HG02870 (cell line): ENCODE measurements at regions not wholly inside any gene's neighbourhood (a gene's known extent, or its start where the extent isn't known, plus 50 kb on each side); places are given as distances from the start of the nearest gene placed in this dataset.

Experiments
- ATAC-seq: cut with Tn5 transposase; IDR thresholded peaks from one replicate; pipeline ENCODE4 v1.9.1; 2021; ENCODE audit warnings: mild to moderate bottlenecking, moderate library complexity; ENCODE audit not compliant: unreplicated experiment

- no peak for ATAC-seq
Observed at GRCh38 chr5:8457187-8458037, 588.5 kb downstream of the MTRR start.

- no peak for ATAC-seq
Observed at GRCh38 chr5:8458038-8458383, 589.1 kb downstream of the MTRR start.

GRCh38 chr5:8461543-8461942, 592.6 kb downstream of the MTRR start:
- ATAC-seq = no peak

- no peak for ATAC-seq
Observed at GRCh38 chr5:8462565-8462964, 593.6 kb downstream of the MTRR start.

- no peak for ATAC-seq
Observed at GRCh38 chr5:8470489-8470888, 601.5 kb downstream of the MTRR start.

GRCh38 chr5:8471581-8471980, 602.6 kb downstream of the MTRR start:
- no peak for ATAC-seq

GRCh38 chr5:8473016-8473415, 604.1 kb downstream of the MTRR start:
- no peak for ATAC-seq

GRCh38 chr5:8473827-8474568, 605.0 kb downstream of the MTRR start:
- no peak for ATAC-seq

- ATAC-seq = no peak
Observed at GRCh38 chr5:8474569-8474930, 605.6 kb downstream of the MTRR start.

GRCh38 chr5:8478326-8478725, 609.4 kb downstream of the MTRR start:
- ATAC-seq = no peak

- ATAC-seq = no peak
Observed at GRCh38 chr5:8481007-8481406, 612.1 kb downstream of the MTRR start.

GRCh38 chr5:8491254-8491653, 622.3 kb downstream of the MTRR start:
- ATAC-seq = no peak

GRCh38 chr5:8493176-8493575, 624.2 kb downstream of the MTRR start:
- ATAC-seq = no peak

- no peak for ATAC-seq
Observed at GRCh38 chr5:8500426-8500825, 631.5 kb downstream of the MTRR start.

GRCh38 chr5:8505196-8505595, 636.2 kb downstream of the MTRR start:
- no peak for ATAC-seq

GRCh38 chr5:8508231-8508630, 639.3 kb downstream of the MTRR start:
- ATAC-seq = no peak

- no peak for ATAC-seq
Observed at GRCh38 chr5:8516356-8516755, 647.4 kb downstream of the MTRR start.

- ATAC-seq = no peak
Observed at GRCh38 chr5:8517456-8517855, 648.5 kb downstream of the MTRR start.

- no peak for ATAC-seq
Observed at GRCh38 chr5:8520917-8521316, 652.0 kb downstream of the MTRR start.

- no peak for ATAC-seq
Observed at GRCh38 chr5:8521991-8522390, 653.0 kb downstream of the MTRR start.

GRCh38 chr5:8522646-8523045, 653.7 kb downstream of the MTRR start:
- no peak for ATAC-seq

GRCh38 chr5:8523501-8523900, 654.6 kb downstream of the MTRR start:
- ATAC-seq = no peak
